RWPE1 (cell line): ENCODE measurements at regions not wholly inside any gene's neighbourhood (a gene's known extent, or its start where the extent isn't known, plus 50 kb on each side); places are given as distances from the start of the nearest gene placed in this dataset.

ENCODE experiments used
- CTCF ChIA-PET: fragments of 350-600 bp; sonication (Branson Sonifier 250); formaldehyde crosslinking; extraction: SDS; loops from one replicate; lab custom pipeline; 2021; lab: Yijun Ruan, JAX
- POLR2A ChIA-PET: fragments of 400-600 bp; formaldehyde crosslinking; extraction: SDS; loops from one replicate; lab custom pipeline; 2020; ENCODE audit warnings: antibody characterized with exemption; ENCODE audit not compliant: low non-redundant PET; lab: Yijun Ruan, JAX
- DNase-seq: peaks from one replicate; pipeline ENCODE4 v3.0.0; 2012; ENCODE audit warnings: low spot score
- H3K27ac ChIP-seq: fragments of 450-650 bp; 2 replicates; pipeline ENCODE4 v1.5.1; 2017
- CTCF ChIP-seq: fragments of 450-650 bp; conservative IDR thresholded peaks from 2 replicates; pipeline ENCODE4 v1.5.1; 2017; ENCODE audit warnings: low read depth, mild to moderate bottlenecking

- no peak overlapping the region for H3K27ac ChIP-seq
- TF ChIP-seq CTCF, result no peak
- ChIA-PET POLR2A (no interaction called here), CTCF (no interaction called here)
- DNase-seq, result no peak
Observed at GRCh38 chr22:48473202-48473601, 1354.5 kb downstream of the BRD1 start.

GRCh38 chr22:48464246-48464645, 1363.4 kb downstream of the BRD1 start:
- POLR2A ChIA-PET, result no interaction called here
- CTCF ChIA-PET, result no interaction called here
- no peak overlapping the region for H3K27ac ChIP-seq
- no peak for DNase-seq
- TF ChIP-seq CTCF, result no peak

- POLR2A ChIA-PET, result no interaction called here
- H3K27ac ChIP-seq, result no peak overlapping the region
- no peak for TF ChIP-seq CTCF
- DNase-seq, result no peak
- CTCF ChIA-PET, result no interaction called here
Observed at GRCh38 chr22:48459859-48460823, 1367.5 kb downstream of the BRD1 start.

GRCh38 chr22:48459259-48459658, 1368.4 kb downstream of the BRD1 start:
- ChIA-PET POLR2A (no interaction called here), CTCF (no interaction called here)
- no peak for DNase-seq
- no peak overlapping the region for H3K27ac ChIP-seq
- TF ChIP-seq CTCF, result no peak

- ChIA-PET CTCF (no interaction called here), POLR2A (no interaction called here)
- TF ChIP-seq CTCF, result no peak
- H3K27ac ChIP-seq, result no peak overlapping the region
- no peak for DNase-seq
Observed at GRCh38 chr22:48456449-48456848, 1371.2 kb downstream of the BRD1 start.

GRCh38 chr22:48453751-48454485, 1373.8 kb downstream of the BRD1 start:
- DNase-seq, result no peak
- POLR2A ChIA-PET, result no interaction called here
- H3K27ac ChIP-seq, result no peak overlapping the region
- TF ChIP-seq CTCF, result no peak
- CTCF ChIA-PET, result no interaction called here
